ENCODE measurements at regions not wholly inside any gene's neighbourhood (a gene's known extent, or its start where the extent isn't known, plus 50 kb on each side); places are given as distances from the start of the nearest gene placed in this dataset.

GRCh38 chrX:150164971-150165600 lies 198.0 kb upstream of the MAMLD1 start:
- DNase-seq (ENCODE audit: low spot score) = no peak

- no peak for DNase-seq (ENCODE audit: low spot score)
These were observed 197.1 kb upstream of the MAMLD1 start for GRCh38 chrX:150165776-150166610.

GRCh38 chrX:150167482-150168324 lies 195.4 kb upstream of the MAMLD1 start:
- no peak for DNase-seq (ENCODE audit: low spot score)

- DNase-seq (ENCODE audit: low spot score) = no peak
These were observed 181.0 kb upstream of the MAMLD1 start for GRCh38 chrX:150182161-150182560.

- no peak for DNase-seq (ENCODE audit: low spot score)
These were observed 178.6 kb upstream of the MAMLD1 start for GRCh38 chrX:150184491-150184890.

GRCh38 chrX:150185766-150186165 lies 177.4 kb upstream of the MAMLD1 start:
- DNase-seq (ENCODE audit: low spot score) = no peak

- no peak for DNase-seq (ENCODE audit: low spot score)
These were observed 170.3 kb upstream of the MAMLD1 start for GRCh38 chrX:150192816-150193215.

- no peak for DNase-seq (ENCODE audit: low spot score)
These were observed 166.8 kb upstream of the MAMLD1 start for GRCh38 chrX:150196285-150196684.

- DNase-seq (ENCODE audit: low spot score) = no peak
These were observed 165.7 kb upstream of the MAMLD1 start for GRCh38 chrX:150197388-150197787.

GRCh38 chrX:150198776-150199175 lies 164.3 kb upstream of the MAMLD1 start:
- no peak for DNase-seq (ENCODE audit: low spot score)

GRCh38 chrX:150199181-150199580 lies 163.9 kb upstream of the MAMLD1 start:
- no peak for DNase-seq (ENCODE audit: low spot score)

GRCh38 chrX:150199803-150200202 lies 163.3 kb upstream of the MAMLD1 start:
- DNase-seq (ENCODE audit: low spot score) = no peak

- DNase-seq (ENCODE audit: low spot score) = no peak
These were observed 162.8 kb upstream of the MAMLD1 start for GRCh38 chrX:150200361-150200760.

GRCh38 chrX:150200820-150201287 lies 162.3 kb upstream of the MAMLD1 start:
- peak; percentile 85 for DNase-seq (ENCODE audit: low spot score)

GRCh38 chrX:150201391-150201790 lies 161.7 kb upstream of the MAMLD1 start:
- no peak for DNase-seq (ENCODE audit: low spot score)

GRCh38 chrX:150201841-150202240 lies 161.3 kb upstream of the MAMLD1 start:
- DNase-seq (ENCODE audit: low spot score) = no peak

GRCh38 chrX:150202641-150203247 lies 160.4 kb upstream of the MAMLD1 start:
- no peak for DNase-seq (ENCODE audit: low spot score)

GRCh38 chrX:150203248-150203645 lies 159.9 kb upstream of the MAMLD1 start:
- no peak for DNase-seq (ENCODE audit: low spot score)

- no peak for DNase-seq (ENCODE audit: low spot score)
These were observed 158.1 kb upstream of the MAMLD1 start for GRCh38 chrX:150205011-150205410.

- DNase-seq (ENCODE audit: low spot score) = no peak
These were observed 155.4 kb upstream of the MAMLD1 start for GRCh38 chrX:150207733-150208132.

- peak; percentile 8 for DNase-seq (ENCODE audit: low spot score)
These were observed 151.1 kb upstream of the MAMLD1 start for GRCh38 chrX:150211988-150212387.
